ENCODE measurements at regions not wholly inside any gene's neighbourhood (a gene's known extent, or its start where the extent isn't known, plus 50 kb on each side); places are given as distances from the start of the nearest gene placed in this dataset.

- no peak for DNase-seq (ENCODE audit: low spot score)
- POLR2A ChIA-PET: no interaction called here
- H3K36me3 Mint-ChIP-seq: peaks cover 4% of the 10 kb centered on the region
- ATAC-seq: no peak
- peaks cover 16% of the 10 kb centered on the region for H3K9me3 Mint-ChIP-seq
- peaks cover 8% of the 10 kb centered on the region for H3K4me1 Mint-ChIP-seq
- H3K4me3 Mint-ChIP-seq: no peak overlapping the region
- CTCF ChIA-PET: no interaction called here
- H3K27ac Mint-ChIP-seq: no peak overlapping the region
- TF ChIP-seq GTF2I (CRISPR knock-in tag; conservative IDR thresholded peaks at IDR 0.05) (no peak), SMAD4 (CRISPR knock-in tag; IDR thresholded peaks at IDR 0.05) (no peak), TEAD1 (CRISPR knock-in tag; IDR thresholded peaks at IDR 0.05) (no peak), ZNF121 (CRISPR knock-in tag; IDR thresholded peaks at IDR 0.05) (no peak), ATF6 (CRISPR knock-in tag; IDR thresholded peaks at IDR 0.05) (no peak), MYBL2 (CRISPR knock-in tag; IDR thresholded peaks at IDR 0.05) (no peak), ZNF512 (CRISPR knock-in tag; IDR thresholded peaks at IDR 0.05; ENCODE audit: borderline replicate concordance) (no peak), GABPB1 (CRISPR knock-in tag; IDR thresholded peaks at IDR 0.05) (no peak), PRRX2 (CRISPR knock-in tag; IDR thresholded peaks at IDR 0.05) (no peak), USF1 (CRISPR knock-in tag; IDR thresholded peaks at IDR 0.05) (no peak), NR2C2 (CRISPR knock-in tag; IDR thresholded peaks at IDR 0.05) (no peak), FOXK1 (CRISPR knock-in tag; IDR thresholded peaks at IDR 0.05) (no peak), NR1H2 (CRISPR knock-in tag; IDR thresholded peaks at IDR 0.05) (no peak), CREB1 (CRISPR knock-in tag; IDR thresholded peaks at IDR 0.05) (no peak), CTCF (IDR thresholded peaks at IDR 0.05) (no peak), FOXP4 (CRISPR knock-in tag; IDR thresholded peaks at IDR 0.05) (no peak)
- H3K27me3 Mint-ChIP-seq (ENCODE audit: low read depth): peaks cover 4% of the 10 kb centered on the region; the same call in 1 of the 2 replicates
Measured at GRCh38 chr1:38190983-38191382, 144.4 kb upstream of the POU3F1 start.

- Mint-ChIP-seq H3K27ac (no peak overlapping the region), H3K9me3 (peaks cover 20% of the 10 kb centered on the region), H3K27me3 (ENCODE audit: low read depth) (peaks cover 8% of the 10 kb centered on the region), H3K36me3 (peaks cover 7% of the 10 kb centered on the region), H3K4me1 (peaks cover 20% of the 10 kb centered on the region), H3K4me3 (no peak overlapping the region)
- ATAC-seq (no peak), DNase-seq (ENCODE audit: low spot score) (no peak)
- CTCF ChIA-PET: no interaction called here
- POLR2A ChIA-PET: interaction anchor here (1.2 kb wide), 1 partner anchor 13 kb away, joined by 3 read pairs; no protein-coding TSS in a partner anchor
- TF ChIP-seq PRRX2 (CRISPR knock-in tag; IDR thresholded peaks at IDR 0.05) (no peak), EMX1 (CRISPR knock-in tag; IDR thresholded peaks at IDR 0.05) (no peak), HMGA2 (CRISPR knock-in tag; IDR thresholded peaks at IDR 0.05) (no peak), ATF3 (CRISPR knock-in tag; conservative IDR thresholded peaks at IDR 0.05) (no peak), KAT7 (CRISPR knock-in tag; IDR thresholded peaks at IDR 0.05; ENCODE audit: borderline replicate concordance) (no peak), SOX15 (CRISPR knock-in tag; IDR thresholded peaks at IDR 0.05) (no peak), RORB (CRISPR knock-in tag; IDR thresholded peaks at IDR 0.05) (no peak), CTCF (IDR thresholded peaks at IDR 0.05) (no peak), SMAD3 (CRISPR knock-in tag; IDR thresholded peaks at IDR 0.05; ENCODE audit: borderline replicate concordance) (no peak), ZNF138 (CRISPR knock-in tag; conservative IDR thresholded peaks at IDR 0.05) (no peak), ZBTB21 (CRISPR knock-in tag; IDR thresholded peaks at IDR 0.05; ENCODE audit: borderline replicate concordance) (no peak), ZNF317 (CRISPR knock-in tag; IDR thresholded peaks at IDR 0.05; ENCODE audit: borderline replicate concordance, low read depth) (no peak)
Measured at GRCh38 chr1:38187552-38187951, 141.0 kb upstream of the POU3F1 start.

Data from WTC11 (cell line).